Mesothelial cell of epicardium (in vitro differentiated cells): ENCODE measurements at regions not wholly inside any gene's neighbourhood (a gene's known extent, or its start where the extent isn't known, plus 50 kb on each side); places are given as distances from the start of the nearest gene placed in this dataset.

Experiments used
- DNase-seq, 2 experiments: peaks; one replicate each; pipeline ENCODE4 v3.0.0; 2021; ENCODE audit warnings: low spot score in 2 of 2; ENCODE audit not compliant: unreplicated experiment in 2 of 2
- H3K27ac Mint-ChIP-seq: 2 replicates; pipeline ENCODE4 v1.8.0; 2021; ENCODE audit warnings: mixed read lengths
- H3K27me3 Mint-ChIP-seq: 2 replicates; pipeline ENCODE4 v1.8.0; 2021; ENCODE audit warnings: low read depth, mixed read lengths
- H3K36me3 Mint-ChIP-seq: 2 replicates; pipeline ENCODE4 v1.8.0; 2021; ENCODE audit warnings: mixed read lengths
- H3K4me1 Mint-ChIP-seq: 2 replicates; pipeline ENCODE4 v1.8.0; 2021; ENCODE audit warnings: mixed read lengths
- H3K4me3 Mint-ChIP-seq: 2 replicates; pipeline ENCODE4 v1.8.0; 2021; ENCODE audit warnings: mild to moderate bottlenecking, moderate library complexity, mixed read lengths
- H3K9me3 Mint-ChIP-seq: 2 replicates; pipeline ENCODE4 v1.8.0; 2021; ENCODE audit warnings: mixed read lengths
- TF ChIP-seq, protein P1 (sequence below): fragments of 200-600 bp; sonication (generic); IDR thresholded peaks from one replicate; pipeline ENCODE4 v1.5.0; 2021; ENCODE audit warnings: antibody characterized with exemption; ENCODE audit not compliant: unreplicated experiment

DNA sequence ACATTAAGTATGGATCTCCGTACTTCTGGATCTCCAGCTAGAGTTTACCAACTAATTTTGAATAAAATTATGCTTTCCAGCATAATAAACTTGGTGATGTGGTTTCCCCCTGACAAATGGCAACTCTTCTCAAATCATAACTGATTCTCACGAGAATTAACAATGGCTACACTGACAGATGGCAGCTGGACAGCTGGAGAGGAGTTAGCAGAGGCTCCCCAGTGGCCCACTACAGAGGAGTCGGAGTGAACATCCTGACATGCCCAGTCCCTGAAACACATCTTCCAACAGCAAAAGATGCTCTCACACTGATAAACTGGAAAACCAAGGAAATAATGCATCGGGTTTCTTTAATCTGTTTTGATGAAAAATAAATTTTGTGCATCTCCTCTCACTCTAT lies 239.6 kb downstream of the MAN2A1 start:
- H3K9me3 Mint-ChIP-seq: no peaks in the 10 kb centered on the region
- H3K27ac Mint-ChIP-seq: no peak overlapping the region
- H3K36me3 Mint-ChIP-seq: no peaks in the 10 kb centered on the region
- no peaks in the 10 kb centered on the region for H3K4me1 Mint-ChIP-seq
- TF ChIP-seq, protein P1, sequence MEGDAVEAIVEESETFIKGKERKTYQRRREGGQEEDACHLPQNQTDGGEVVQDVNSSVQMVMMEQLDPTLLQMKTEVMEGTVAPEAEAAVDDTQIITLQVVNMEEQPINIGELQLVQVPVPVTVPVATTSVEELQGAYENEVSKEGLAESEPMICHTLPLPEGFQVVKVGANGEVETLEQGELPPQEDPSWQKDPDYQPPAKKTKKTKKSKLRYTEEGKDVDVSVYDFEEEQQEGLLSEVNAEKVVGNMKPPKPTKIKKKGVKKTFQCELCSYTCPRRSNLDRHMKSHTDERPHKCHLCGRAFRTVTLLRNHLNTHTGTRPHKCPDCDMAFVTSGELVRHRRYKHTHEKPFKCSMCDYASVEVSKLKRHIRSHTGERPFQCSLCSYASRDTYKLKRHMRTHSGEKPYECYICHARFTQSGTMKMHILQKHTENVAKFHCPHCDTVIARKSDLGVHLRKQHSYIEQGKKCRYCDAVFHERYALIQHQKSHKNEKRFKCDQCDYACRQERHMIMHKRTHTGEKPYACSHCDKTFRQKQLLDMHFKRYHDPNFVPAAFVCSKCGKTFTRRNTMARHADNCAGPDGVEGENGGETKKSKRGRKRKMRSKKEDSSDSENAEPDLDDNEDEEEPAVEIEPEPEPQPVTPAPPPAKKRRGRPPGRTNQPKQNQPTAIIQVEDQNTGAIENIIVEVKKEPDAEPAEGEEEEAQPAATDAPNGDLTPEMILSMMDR: no peak
- no peak for DNase-seq
- H3K27me3 Mint-ChIP-seq: peaks cover 2% of the 10 kb centered on the region
- H3K4me3 Mint-ChIP-seq: no peak overlapping the region

DNA sequence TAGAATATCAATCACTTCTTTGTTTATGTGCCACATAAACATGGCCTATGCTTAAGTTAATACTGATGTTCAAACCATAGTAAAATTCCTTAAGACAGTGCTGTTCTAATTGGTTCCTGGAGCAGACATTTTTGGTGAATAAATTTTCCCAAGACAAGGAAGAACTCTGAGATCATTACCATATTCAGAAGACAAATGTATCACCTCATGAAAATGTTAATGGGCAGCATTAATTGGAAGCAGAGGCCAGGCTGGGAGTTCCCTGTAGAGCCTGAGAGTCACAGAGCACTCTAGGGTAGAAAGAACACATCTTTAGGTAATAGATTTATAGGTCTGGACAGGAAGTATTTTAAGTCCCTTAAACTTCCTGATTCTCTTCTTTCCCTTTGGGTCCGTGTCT lies 240.2 kb downstream of the MAN2A1 start:
- Mint-ChIP-seq H3K27me3 (peaks cover 2% of the 10 kb centered on the region), H3K9me3 (no peaks in the 10 kb centered on the region), H3K4me3 (no peak overlapping the region), H3K27ac (no peak overlapping the region), H3K36me3 (no peaks in the 10 kb centered on the region), H3K4me1 (no peaks in the 10 kb centered on the region)
- TF ChIP-seq, protein P1: no peak
- no peak for DNase-seq

DNA sequence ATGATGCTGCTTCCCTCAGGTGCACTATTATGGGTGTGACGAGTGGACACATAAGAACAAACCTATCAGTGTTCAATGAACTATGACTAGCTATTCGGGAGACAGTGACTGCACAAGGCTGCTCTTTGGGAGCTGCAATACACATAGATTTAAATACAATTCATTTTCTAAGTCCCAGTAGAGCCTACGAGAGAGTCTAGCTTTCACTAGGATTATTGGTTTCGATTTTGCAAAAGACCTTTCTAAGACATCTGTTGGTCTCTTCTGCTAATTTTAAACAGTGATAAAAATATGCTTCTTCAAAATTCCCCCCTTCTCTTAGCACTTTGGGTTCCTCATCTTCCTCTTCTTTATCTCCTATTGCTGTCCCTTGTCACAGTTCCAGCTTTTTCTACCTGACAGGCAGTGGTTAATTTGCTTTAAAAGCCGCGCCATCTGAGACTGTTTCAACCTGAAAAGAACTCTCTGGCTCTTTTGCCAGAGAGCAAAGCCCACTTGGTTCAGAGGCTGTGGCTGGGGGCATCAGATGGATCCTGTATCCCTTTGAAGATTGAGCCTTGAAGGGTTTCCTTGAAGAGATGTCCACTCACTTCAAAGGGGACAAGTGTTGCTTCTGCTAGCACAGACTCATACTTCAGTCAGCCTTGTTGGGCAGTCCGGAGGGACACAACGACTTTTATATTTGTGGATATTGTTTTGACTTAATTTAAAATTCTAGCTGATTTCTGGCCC lies 241.5 kb downstream of the MAN2A1 start:
- Mint-ChIP-seq H3K27me3 (peaks cover 2% of the 10 kb centered on the region), H3K27ac (no peak overlapping the region)

DNA sequence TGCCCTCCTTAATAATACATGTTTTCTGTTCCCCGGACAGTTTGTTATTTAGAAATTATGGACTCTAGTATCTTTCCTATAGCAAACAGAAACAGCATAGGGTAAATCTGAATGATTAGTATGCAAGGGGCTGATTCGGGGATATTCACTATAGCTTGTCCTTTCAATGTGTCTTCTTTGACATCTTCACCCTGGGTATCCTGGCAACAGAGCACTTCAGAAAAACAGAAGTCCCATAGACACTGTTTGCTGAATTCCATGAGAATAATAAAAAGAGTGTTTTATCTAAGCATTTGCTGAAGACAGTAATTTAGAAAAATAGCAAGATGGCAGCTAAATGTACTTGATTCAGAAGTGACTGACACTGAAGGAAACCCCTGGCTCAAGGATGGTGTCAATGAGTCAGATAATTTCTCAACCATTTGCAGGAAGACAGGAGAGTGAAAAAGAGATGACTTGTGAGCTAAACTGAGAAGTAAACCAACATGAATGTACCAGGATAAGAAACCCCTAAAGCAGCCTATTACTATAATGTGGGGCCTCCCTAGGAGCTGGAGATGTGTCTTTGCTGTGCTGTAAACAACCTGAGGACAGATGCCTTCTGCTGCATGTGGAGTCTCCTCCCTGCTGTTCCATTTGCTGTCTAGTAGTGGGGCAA lies 246.2 kb downstream of the MAN2A1 start:
- DNase-seq: no peak
- Mint-ChIP-seq H3K27ac (no peak overlapping the region), H3K36me3 (no peaks in the 10 kb centered on the region), H3K27me3 (no peaks in the 10 kb centered on the region), H3K4me3 (no peak overlapping the region), H3K4me1 (peaks cover 6% of the 10 kb centered on the region), H3K9me3 (peaks cover 5% of the 10 kb centered on the region)
- TF ChIP-seq, protein P1: no peak

More for the DNA sequence above, 241.5 kb downstream of the MAN2A1 start:
- DNase-seq: no peak
- TF ChIP-seq, protein P1: no peak
- H3K9me3 Mint-ChIP-seq: no peaks in the 10 kb centered on the region
- H3K4me1 Mint-ChIP-seq: no peaks in the 10 kb centered on the region
- H3K36me3 Mint-ChIP-seq: no peaks in the 10 kb centered on the region
- H3K4me3 Mint-ChIP-seq: no peak overlapping the region

DNA sequence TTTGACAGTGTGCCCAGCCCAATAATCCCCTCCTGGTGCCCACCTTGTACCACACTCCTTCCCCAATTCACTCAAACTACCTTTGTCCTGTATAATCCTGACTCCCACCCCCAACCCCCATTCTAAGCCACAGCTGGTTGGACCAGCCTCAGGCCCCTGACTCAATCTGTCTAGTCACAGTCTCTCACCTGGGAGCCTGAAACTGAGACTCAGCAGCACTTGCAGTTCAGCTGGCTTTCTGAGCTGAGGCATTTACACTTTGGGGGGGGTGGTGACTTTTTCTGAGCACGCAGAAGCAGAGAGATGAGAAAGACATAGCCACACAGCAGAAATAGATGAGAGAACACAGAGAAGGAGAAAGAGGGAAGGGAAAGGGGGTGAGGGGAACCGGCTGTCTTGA lies 247.3 kb downstream of the MAN2A1 start:
- no peaks in the 10 kb centered on the region for H3K36me3 Mint-ChIP-seq
- H3K27ac Mint-ChIP-seq: no peak overlapping the region
- no peak for DNase-seq
- TF ChIP-seq, protein P1: no peak
- H3K4me1 Mint-ChIP-seq: peaks cover 6% of the 10 kb centered on the region
- H3K27me3 Mint-ChIP-seq: no peaks in the 10 kb centered on the region
- H3K4me3 Mint-ChIP-seq: no peak overlapping the region
- H3K9me3 Mint-ChIP-seq: peaks cover 8% of the 10 kb centered on the region
